ENCODE measurements at regions not wholly inside any gene's neighbourhood (a gene's known extent, or its start where the extent isn't known, plus 50 kb on each side); places are given as distances from the start of the nearest gene placed in this dataset.
A peak's percentile ranks its signal among the peaks of the same experiment; 100 is the strongest.

DNA sequence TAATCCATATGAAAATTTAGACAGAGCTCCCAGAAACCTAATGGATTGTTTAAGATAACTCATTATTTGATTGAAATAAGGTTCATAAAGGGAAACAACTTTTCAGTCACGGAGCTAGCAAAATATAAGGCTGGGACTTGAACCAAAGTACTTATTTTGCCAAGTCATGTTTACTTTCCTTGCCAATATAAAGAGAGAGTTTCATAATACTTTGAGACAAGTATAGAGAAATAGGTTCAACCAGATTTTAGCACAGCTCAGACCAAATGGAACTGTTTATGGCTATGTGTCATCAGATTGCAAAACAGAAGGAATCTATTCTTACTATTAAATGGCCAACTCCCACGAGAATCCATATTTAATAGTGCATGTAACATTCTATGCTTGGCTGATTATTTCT lies 1517.5 kb upstream of the TENM4 start:
- Histone ChIP-seq H3K9ac (ENCODE audit: insufficient read depth, low read depth, low read length) (no peak overlapping the region), H3K36me3 (replicated peaks in 1 of 2; ENCODE audit: control insufficient read depth in 1 of 2, insufficient read depth in 2 of 2, low read length in 2 of 2) (no peaks in the 10 kb centered on the region), H3K79me2 (ENCODE audit: insufficient read depth, low read length) (no peaks in the 10 kb centered on the region), H3K9me3 (ENCODE audit: low read length) (no peaks in the 10 kb centered on the region), H3K27me3 (ENCODE audit: control insufficient read depth in 1 of 2, insufficient read depth in 2 of 2, low read length in 2 of 2) (no peaks in the 10 kb centered on the region), H3K27ac (ENCODE audit: extremely low read length, insufficient read depth, low read length) (no peak overlapping the region), H3K4me3 (replicated peaks in 1 of 3; ENCODE audit: insufficient read depth in 1 of 3, low read depth in 2 of 3, low read length in 3 of 3) (no peak overlapping the region), H3K4me2 (ENCODE audit: low read depth, low read length) (no peak overlapping the region), H2AFZ (ENCODE audit: low read length) (no peak overlapping the region), H4K20me1 (ENCODE audit: insufficient read depth, low read length) (no peaks in the 10 kb centered on the region), H3K4me1 (ENCODE audit: insufficient read depth, low read length) (no peaks in the 10 kb centered on the region)
- TF ChIP-seq ZNF510 (CRISPR knock-in tag; IDR thresholded peaks at IDR 0.05; ENCODE audit: low read depth): no peak
- no peak for TF ChIP-seq ZNF484 (CRISPR knock-in tag; IDR thresholded peaks at IDR 0.05; ENCODE audit: borderline replicate concordance, low read depth)
- TF ChIP-seq ZNF556 (CRISPR knock-in tag; IDR thresholded peaks at IDR 0.05; ENCODE audit: borderline replicate concordance): no peak
- TF ChIP-seq ZNF124 (CRISPR knock-in tag; IDR thresholded peaks at IDR 0.05): no peak
- TF ChIP-seq NFE2L2 (IDR thresholded peaks at IDR 0.05; ENCODE audit: low read length): peak; percentile 39; the same call in 1 of the 2 replicates
- ChIA-PET POLR2A (no interaction called here), CTCF (ENCODE audit: low intra/inter-chr PET ratio, low total read pairs) (no interaction called here)
- ATAC-seq: no peak
- in situ Hi-C loops (cut with HindIII; ENCODE audit: extremely low pct_ligation_motif_present, low pct_unique_long_range_greater_than_20kb): no loop called here
- intact Hi-C loops (cut with micrococcal nuclease; ENCODE audit: unreplicated experiment): no loop called here
- FAIRE-seq: no peak
- BruUV-seq (replicated peaks): no TSS peak
- WGBS (ENCODE audit: low lambda C conversion rate): 0% methylated on average over 2 of the region's 2 CpGs
- no peak for DNase-seq (ENCODE audit: low spot score)

DNA sequence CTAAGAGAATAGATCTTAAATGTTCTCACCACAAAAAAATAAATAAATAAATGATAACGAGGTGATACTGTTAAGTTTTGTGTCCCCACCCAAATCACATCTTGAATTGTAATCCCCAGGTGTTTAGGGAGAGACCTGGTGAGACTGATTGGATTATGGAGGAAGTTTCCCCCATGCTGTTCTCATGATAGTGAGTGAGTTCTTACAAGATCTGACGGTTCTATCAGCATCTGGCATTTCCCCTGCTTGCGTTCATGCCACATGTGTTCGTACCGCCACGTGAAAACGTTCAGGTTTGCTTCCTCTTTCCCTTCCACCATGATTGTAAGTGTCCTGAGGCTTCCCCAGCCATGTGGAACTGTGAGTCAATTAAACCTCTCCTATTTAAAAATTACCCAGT lies 1514.8 kb upstream of the TENM4 start:
- Histone ChIP-seq H4K20me1 (ENCODE audit: insufficient read depth, low read length) (no peaks in the 10 kb centered on the region), H3K4me1 (ENCODE audit: insufficient read depth, low read length) (no peaks in the 10 kb centered on the region), H2AFZ (ENCODE audit: low read length) (no peak overlapping the region), H3K27ac (ENCODE audit: extremely low read length, insufficient read depth, low read length) (no peak overlapping the region), H3K36me3 (replicated peaks in 1 of 2; ENCODE audit: control insufficient read depth in 1 of 2, insufficient read depth in 2 of 2, low read length in 2 of 2) (no peaks in the 10 kb centered on the region), H3K79me2 (ENCODE audit: insufficient read depth, low read length) (no peaks in the 10 kb centered on the region), H3K9ac (ENCODE audit: insufficient read depth, low read depth, low read length) (no peak overlapping the region), H3K4me2 (ENCODE audit: low read depth, low read length) (no peak overlapping the region), H3K9me3 (ENCODE audit: low read length) (0 out of 2 replicates have a peak, but pooled peaks cover under 1% of the 10 kb centered on the region), H3K4me3 (replicated peaks in 1 of 3; ENCODE audit: insufficient read depth in 1 of 3, low read depth in 2 of 3, low read length in 3 of 3) (no peak overlapping the region), H3K27me3 (ENCODE audit: control insufficient read depth in 1 of 2, insufficient read depth in 2 of 2, low read length in 2 of 2) (no peaks in the 10 kb centered on the region)
- intact Hi-C loops (cut with micrococcal nuclease; ENCODE audit: unreplicated experiment) (no loop called here), in situ Hi-C loops (cut with HindIII; ENCODE audit: extremely low pct_ligation_motif_present, low pct_unique_long_range_greater_than_20kb) (no loop called here)
- FAIRE-seq (no peak), ATAC-seq (no peak), DNase-seq (ENCODE audit: low spot score) (no peak)
- TF ChIP-seq, protein P1, sequence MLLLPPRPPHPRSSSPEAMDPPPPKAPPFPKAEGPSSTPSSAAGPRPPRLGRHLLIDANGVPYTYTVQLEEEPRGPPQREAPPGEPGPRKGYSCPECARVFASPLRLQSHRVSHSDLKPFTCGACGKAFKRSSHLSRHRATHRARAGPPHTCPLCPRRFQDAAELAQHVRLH (CRISPR knock-in tag; IDR thresholded peaks at IDR 0.05; ENCODE audit: borderline replicate concordance, low read depth): no peak
- no peak for TF ChIP-seq ZNF746 (CRISPR knock-in tag; IDR thresholded peaks at IDR 0.05)
- TF ChIP-seq ZFX (CRISPR knock-in tag; IDR thresholded peaks at IDR 0.05; ENCODE audit: low read depth): no peak
- TF ChIP-seq GLI4 (CRISPR knock-in tag; IDR thresholded peaks at IDR 0.05; ENCODE audit: borderline replicate concordance): no peak
- TF ChIP-seq RFXAP (CRISPR knock-in tag; IDR thresholded peaks at IDR 0.05; ENCODE audit: borderline replicate concordance): no peak
- TF ChIP-seq HNRNPL (IDR thresholded peaks at IDR 0.05; ENCODE audit: low read depth, low read length): no peak
- no peak for TF ChIP-seq ZNF749 (CRISPR knock-in tag; IDR thresholded peaks at IDR 0.05; ENCODE audit: borderline replicate concordance)
- no peak for TF ChIP-seq ZEB1 (IDR thresholded peaks at IDR 0.05; ENCODE audit: insufficient replicate concordance, low read depth)
- no peak for TF ChIP-seq ZBTB3 (CRISPR knock-in tag; IDR thresholded peaks at IDR 0.05; ENCODE audit: borderline replicate concordance, low read depth)
- no peak for TF ChIP-seq ZSCAN21 (CRISPR knock-in tag; IDR thresholded peaks at IDR 0.05; ENCODE audit: borderline replicate concordance)
- TF ChIP-seq ZNF558 (CRISPR knock-in tag; IDR thresholded peaks at IDR 0.05; ENCODE audit: borderline replicate concordance): no peak
- TF ChIP-seq ZNF441 (CRISPR knock-in tag; IDR thresholded peaks at IDR 0.05; ENCODE audit: borderline replicate concordance): no peak
- no peak for TF ChIP-seq ZMAT3 (CRISPR knock-in tag; conservative IDR thresholded peaks at IDR 0.05)
- TF ChIP-seq, protein P2, sequence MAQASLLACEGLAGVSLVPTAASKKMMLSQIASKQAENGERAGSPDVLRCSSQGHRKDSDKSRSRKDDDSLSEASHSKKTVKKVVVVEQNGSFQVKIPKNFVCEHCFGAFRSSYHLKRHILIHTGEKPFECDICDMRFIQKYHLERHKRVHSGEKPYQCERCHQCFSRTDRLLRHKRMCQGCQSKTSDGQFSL (CRISPR knock-in tag; IDR thresholded peaks at IDR 0.05): no peak
- no peak for TF ChIP-seq ATRX (CRISPR knock-in tag; IDR thresholded peaks at IDR 0.05; ENCODE audit: borderline replicate concordance)
- WGBS (ENCODE audit: low lambda C conversion rate): 31% methylated on average over 7 of the region's 7 CpGs
- ChIA-PET POLR2A (no interaction called here), CTCF (ENCODE audit: low intra/inter-chr PET ratio, low total read pairs) (no interaction called here)
- BruUV-seq (replicated peaks): no TSS peak
